Adrenal gland (tissue), 9 donors: ENCODE measurements at regions not wholly inside any gene's neighbourhood (a gene's known extent, or its start where the extent isn't known, plus 50 kb on each side); places are given as distances from the start of the nearest gene placed in this dataset.

Experiments
- DNase-seq, 7 donors: peaks; one replicate each; pipeline ENCODE4 v3.0.0-alpha.2; 2019 to 2020
- H3K27ac ChIP-seq, 5 donors: fragments of 200-600 bp; sonication (generic) in 4 of 5; 1 replicate in 3 of 5; 2 replicates in 2 of 5; pipeline versions ENCODE4 v1.5.1 to v1.8.0; 2016 to 2020; ENCODE audit warnings: mild to moderate bottlenecking in 1 of 5
- H3K27me3 ChIP-seq: fragments of 200-600 bp; 2 replicates; pipeline ENCODE4 v1.8.0; 2021
- H3K36me3 ChIP-seq, 2 donors: fragments of 200-600 bp; replicated peaks in 1 of 2; 1 replicate in 1 of 2; 2 replicates in 1 of 2; pipeline versions ENCODE4 v1.5.1 to v1.8.0; 2018 to 2022
- H3K4me1 ChIP-seq, 2 donors: fragments of 200-600 bp; replicated peaks in 1 of 2; 1 replicate in 1 of 2; 2 replicates in 1 of 2; pipeline versions ENCODE4 v1.5.1 to v1.8.0; 2018 to 2021
- H3K4me3 ChIP-seq, 4 donors: fragments of 200-600 bp; sonication (generic) in 3 of 4; one replicate each; pipeline ENCODE4 v1.5.1; 2016 to 2018
- H3K9me3 ChIP-seq, 3 donors: fragments of 200-600 bp; sonication (generic) in 1 of 3; replicated peaks in 1 of 3; 1 replicate in 2 of 3; 2 replicates in 1 of 3; pipeline versions ENCODE4 v1.5.1 to v1.8.0; 2016 to 2021
- CTCF ChIP-seq, 6 experiments: fragments of 450-650 bp in 4 of 6; fragments of 200-600 bp in 2 of 6; sonication (generic) in 1 of 6; IDR thresholded peaks; 1 replicate in 5 of 6; 2 replicates in 1 of 6; pipeline versions ENCODE4 v1.5.1 to v1.8.0; 2016 to 2021; ENCODE audit warnings: antibody characterized with exemption in 6 of 6, mild to moderate bottlenecking in 2 of 6, moderate library complexity in 1 of 6
- POLR2A ChIP-seq, 2 donors: fragments of 450-650 bp; IDR thresholded peaks; one replicate each; pipeline ENCODE4 v1.6.1; 2017; ENCODE audit warnings: antibody characterized with exemption in 2 of 2, mild to moderate bottlenecking in 2 of 2, moderate library complexity in 1 of 2
- WGBS, 4 donors: extraction: QIAGEN DNeasy Blood & Tissue Kit in 2 of 4; methylation state at CpG; one replicate each; pipeline versions ENCODE4 v1.1.5 to v1.1.7; 2013 to 2017; 5-methylcytosine and 5-hydroxymethylcytosine counted together
- intact Hi-C, 2 donors: fragments of 100-400 bp; cut with DNase I; formaldehyde crosslinking; loops; one replicate each; pipeline versions ENCODE4 v1.14.1 to v1.15.0; 2022 to 2023
- donor health status: healthy with polysubstance abuse.
- donor health status: Bipolar disorder and iron deficiency.
- donor health status: DM: yes; HTN: yes; CAD: no.
- donor health status: DM: no; HTN: no; CAD: no.
- donor health status: DM: no; HTN: no; CAD: no.

- Histone ChIP-seq H3K27ac (no peak overlapping the region), H3K9me3 (no peaks in the 10 kb centered on the region), H3K36me3 (no peaks in the 10 kb centered on the region), H3K4me1 (no peaks in the 10 kb centered on the region), H3K27me3 (no peaks in the 10 kb centered on the region), H3K4me3 (no peak overlapping the region)
- whole genome bisulfite sequencing, 4 donors, result 86 to 95% (median 90%) methylated on average over 4 of the region's 4 CpGs
- intact Hi-C loops, result no loop called here
- TF ChIP-seq CTCF (IDR thresholded peaks at IDR 0.05) (no peak), POLR2A (IDR thresholded peaks at IDR 0.05) (no peak)
- no peak for DNase-seq
Observed at GRCh38 chr13:75010941-75011340, 471.0 kb downstream of the TBC1D4 start.

- Histone ChIP-seq H3K36me3 (no peaks in the 10 kb centered on the region), H3K27ac (no peak overlapping the region), H3K4me3 (no peak overlapping the region), H3K9me3 (no peaks in the 10 kb centered on the region), H3K4me1 (no peaks in the 10 kb centered on the region), H3K27me3 (no peaks in the 10 kb centered on the region)
- TF ChIP-seq POLR2A (IDR thresholded peaks at IDR 0.05), result no peak
- intact Hi-C loops, result no loop called here
- DNase-seq, result no peak
Observed at GRCh38 chr13:75008926-75009325, 473.0 kb downstream of the TBC1D4 start.

- H3K4me1 ChIP-seq, result no peaks in the 10 kb centered on the region
- no peaks in the 10 kb centered on the region for H3K9me3 ChIP-seq
- no peak overlapping the region for H3K4me3 ChIP-seq
- WGBS, 4 donors, result 64 to 91% (median 83%) methylated on average over 2 of the region's 2 CpGs
- TF ChIP-seq POLR2A (IDR thresholded peaks at IDR 0.05) (no peak), CTCF (IDR thresholded peaks at IDR 0.05) (no peak)
- H3K27me3 ChIP-seq, result no peaks in the 10 kb centered on the region
- no peak for DNase-seq
- no peaks in the 10 kb centered on the region for H3K36me3 ChIP-seq
- intact Hi-C loops, result no loop called here
- no peak overlapping the region for H3K27ac ChIP-seq
Observed at GRCh38 chr13:74990992-74991391, 491.0 kb downstream of the TBC1D4 start.

GRCh38 chr13:74987124-74987690, 494.8 kb downstream of the TBC1D4 start:
- no peaks in the 10 kb centered on the region for H3K27me3 ChIP-seq
- TF ChIP-seq CTCF (IDR thresholded peaks at IDR 0.05) (no peak), POLR2A (IDR thresholded peaks at IDR 0.05) (no peak)
- H3K36me3 ChIP-seq, result no peaks in the 10 kb centered on the region
- H3K4me3 ChIP-seq, result no peak overlapping the region
- no peaks in the 10 kb centered on the region for H3K4me1 ChIP-seq
- intact Hi-C loops, result no loop called here
- no peak overlapping the region for H3K27ac ChIP-seq
- DNase-seq, result no peak
- no peaks in the 10 kb centered on the region for H3K9me3 ChIP-seq

GRCh38 chr13:74986609-74987008, 495.4 kb downstream of the TBC1D4 start:
- no peak overlapping the region for H3K27ac ChIP-seq
- 54 to 76% (median 69%) methylated on average over 2 of the region's 2 CpGs for WGBS, 4 donors
- no peaks in the 10 kb centered on the region for H3K27me3 ChIP-seq
- TF ChIP-seq CTCF (IDR thresholded peaks at IDR 0.05) (no peak), POLR2A (IDR thresholded peaks at IDR 0.05) (no peak)
- no peak for DNase-seq
- no peaks in the 10 kb centered on the region for H3K36me3 ChIP-seq
- H3K4me1 ChIP-seq, result no peaks in the 10 kb centered on the region
- H3K4me3 ChIP-seq, result no peak overlapping the region
- intact Hi-C loops, result no loop called here
- no peaks in the 10 kb centered on the region for H3K9me3 ChIP-seq
